ENCODE measurements at regions not wholly inside any gene's neighbourhood (a gene's known extent, or its start where the extent isn't known, plus 50 kb on each side); places are given as distances from the start of the nearest gene placed in this dataset.

DNA sequence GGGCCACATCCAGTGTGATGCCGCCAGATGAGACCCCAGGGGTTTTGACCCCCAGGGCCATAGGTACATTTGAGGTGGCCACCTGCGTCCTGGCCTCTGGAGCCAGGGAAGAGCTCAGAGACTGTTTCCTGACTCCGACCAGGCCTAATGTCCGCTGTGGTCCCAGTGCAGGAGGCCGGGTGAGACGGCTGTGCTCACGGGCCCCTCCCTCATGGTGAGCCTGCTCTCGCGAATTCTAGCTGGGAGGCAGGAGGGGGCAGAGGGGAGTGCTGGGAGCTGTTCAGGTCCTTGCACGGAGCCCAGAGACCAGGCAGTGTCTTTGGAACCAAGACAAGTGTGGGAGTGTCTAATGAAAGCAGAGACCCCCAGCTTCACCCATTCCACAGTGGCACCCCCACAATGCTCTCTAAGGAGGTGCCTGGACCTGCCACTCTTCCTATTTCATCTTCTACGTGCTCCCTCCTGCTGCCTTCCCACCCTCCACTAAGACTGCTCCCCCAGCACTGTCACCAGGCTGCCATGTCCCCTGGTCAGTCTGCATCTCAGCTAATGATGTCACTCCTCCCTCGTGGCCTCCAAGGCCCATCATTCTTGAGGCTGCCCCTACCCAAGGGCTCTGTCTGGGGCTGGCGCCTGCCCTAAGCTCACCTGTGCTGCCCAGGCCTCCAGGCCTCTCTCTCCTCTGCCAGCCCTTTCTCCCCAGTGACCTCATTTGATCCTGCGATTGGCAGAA, 256.3 kb upstream of the C1orf174 start:
- POLR2A ChIA-PET, result no interaction called here
- CTCF ChIA-PET, result no interaction called here

DNA sequence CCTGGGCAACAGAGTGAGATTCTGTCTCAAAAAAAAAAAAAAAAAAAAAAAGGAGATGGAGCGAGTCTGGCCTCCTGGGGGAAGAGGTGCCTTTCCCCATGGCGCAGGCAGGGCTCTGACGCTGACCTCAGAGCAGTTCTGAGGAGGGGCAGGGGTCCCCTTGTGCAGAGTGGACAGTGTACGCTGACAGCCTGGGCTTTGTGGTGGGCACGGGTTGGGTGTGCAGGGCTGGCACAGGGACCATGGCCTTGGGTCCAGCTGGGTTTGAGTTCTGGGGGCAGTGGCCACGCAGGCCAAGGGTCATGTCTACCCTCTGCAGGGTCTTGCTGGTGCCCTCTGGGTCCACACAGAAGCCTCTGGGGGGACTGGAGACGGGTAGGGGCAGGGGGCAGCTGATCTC, 260.1 kb upstream of the C1orf174 start:
- CTCF ChIA-PET, result no interaction called here
- POLR2A ChIA-PET, result no interaction called here

DNA sequence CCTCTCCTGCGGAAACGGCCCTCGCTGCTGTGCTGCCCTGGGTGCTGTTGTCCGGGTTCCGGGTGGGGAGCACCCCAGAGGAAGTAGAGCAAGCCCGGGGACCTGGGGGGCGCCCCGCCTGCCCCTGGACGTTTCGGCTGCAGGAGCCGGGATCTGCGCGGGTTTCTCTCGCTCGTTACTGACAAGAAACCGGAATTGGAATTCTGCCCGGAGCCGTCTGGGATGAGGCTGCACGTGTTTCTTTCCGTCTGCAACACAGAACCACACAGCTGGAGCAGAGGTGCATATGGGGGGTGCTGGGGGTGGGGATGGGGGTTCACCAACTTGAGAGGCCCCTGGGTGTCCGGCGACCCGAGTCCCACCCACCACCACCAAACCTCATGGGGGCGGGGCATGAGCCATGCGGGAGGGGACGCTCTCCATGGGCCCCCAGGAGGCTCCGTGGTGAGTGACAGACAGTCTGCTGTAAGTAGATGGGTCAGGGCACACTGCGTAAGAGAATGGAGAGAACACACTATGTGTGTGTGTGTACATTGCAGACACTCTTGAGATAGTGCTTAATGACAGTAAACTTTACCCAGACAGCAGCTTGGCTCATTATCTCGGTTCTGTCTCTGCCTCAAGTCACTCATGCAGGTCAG, 261.4 kb upstream of the C1orf174 start:
- CTCF ChIA-PET, result no interaction called here
- POLR2A ChIA-PET, result no interaction called here

DNA sequence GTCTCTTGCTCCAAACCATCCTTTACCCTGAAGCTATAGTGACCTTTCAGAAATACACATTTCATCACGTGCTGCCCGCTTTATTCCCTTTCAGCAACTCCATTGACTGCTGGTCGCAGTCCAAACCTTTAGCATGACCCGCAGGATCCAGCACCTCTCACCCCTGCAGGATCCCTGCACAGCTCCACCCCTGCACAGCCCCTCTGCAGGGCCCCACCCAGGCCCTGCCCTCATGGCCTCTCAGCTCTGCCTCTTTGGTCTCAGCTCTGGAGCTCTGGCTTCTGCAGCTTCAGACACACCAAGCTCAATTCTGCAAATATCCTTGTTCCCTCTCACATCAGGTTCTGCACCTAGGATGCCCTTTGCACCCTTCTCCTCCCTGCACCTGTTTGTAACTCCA, 264.9 kb upstream of the C1orf174 start:
- ChIA-PET POLR2A (no interaction called here), CTCF (no interaction called here)

DNA sequence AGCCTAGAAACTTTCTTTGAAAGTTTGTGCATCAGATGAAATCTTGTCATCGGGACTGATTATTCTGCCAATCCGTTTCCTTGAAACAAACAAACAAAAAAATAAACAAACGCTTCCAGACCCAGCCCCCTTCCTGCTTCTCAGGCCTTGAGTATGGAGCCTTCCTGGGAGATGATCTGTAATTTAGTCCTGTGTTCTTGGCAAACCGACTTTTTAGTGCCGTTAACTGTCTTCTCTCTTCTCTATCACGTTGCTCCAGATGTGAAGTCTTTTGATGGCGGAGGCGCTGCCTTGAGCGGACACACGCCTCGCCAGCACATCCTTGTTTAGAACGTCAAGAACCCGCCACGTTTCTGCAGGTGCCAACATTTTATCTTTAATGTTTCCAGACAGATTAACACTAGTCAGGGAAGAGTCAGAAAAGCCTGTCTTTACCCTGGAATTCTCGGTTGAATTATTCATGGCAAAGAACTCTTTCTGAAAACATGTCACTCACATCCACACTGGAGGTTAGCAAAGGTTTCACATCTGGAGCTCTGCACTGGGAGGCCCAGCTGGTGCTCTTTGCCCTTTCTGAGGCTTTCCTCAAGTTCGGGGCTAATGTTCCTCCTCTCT, 265.7 kb upstream of the C1orf174 start:
- CTCF ChIA-PET, result no interaction called here
- POLR2A ChIA-PET, result no interaction called here

DNA sequence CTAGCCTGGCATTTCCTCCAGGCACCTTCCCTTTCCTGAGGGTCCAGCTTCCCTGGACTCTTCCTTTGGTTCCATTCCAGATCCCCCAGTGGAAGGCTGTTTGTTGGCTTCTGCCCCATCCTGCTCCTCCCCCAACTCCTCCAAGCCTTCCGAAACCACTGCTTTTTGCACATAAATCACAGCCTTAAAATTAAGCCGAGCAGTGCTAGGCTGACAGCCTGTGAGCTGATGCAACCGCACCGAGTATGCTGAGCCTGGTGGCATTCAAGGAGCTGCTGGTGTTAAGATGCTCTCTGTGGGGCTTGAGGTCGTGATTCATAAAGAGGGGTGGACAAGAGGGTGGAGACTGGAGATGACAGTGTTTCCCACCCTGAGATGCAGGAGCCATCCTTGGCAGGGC, 266.6 kb upstream of the C1orf174 start:
- ChIA-PET POLR2A (no interaction called here), CTCF (no interaction called here)

DNA sequence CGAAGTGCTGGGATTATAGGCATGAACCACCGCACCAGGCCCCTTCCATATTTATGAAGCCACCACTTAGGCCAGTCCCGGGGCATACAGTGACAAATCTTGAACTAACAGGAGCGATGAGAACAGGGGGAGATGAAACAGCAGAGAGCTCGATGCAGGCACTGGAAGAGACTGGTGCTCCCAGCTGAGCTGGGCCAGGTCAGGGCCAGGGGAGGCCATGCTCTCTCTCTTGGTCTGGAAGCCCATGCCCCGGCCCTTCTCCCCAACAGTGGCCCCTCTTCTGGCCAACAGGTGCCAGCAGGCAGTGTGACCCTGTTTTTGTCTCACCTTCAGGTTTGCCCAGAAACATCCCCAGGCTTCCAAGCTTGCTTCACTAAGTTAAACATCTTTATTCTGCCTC, 269.9 kb upstream of the C1orf174 start:
- ChIA-PET CTCF (no interaction called here), POLR2A (no interaction called here)

DNA sequence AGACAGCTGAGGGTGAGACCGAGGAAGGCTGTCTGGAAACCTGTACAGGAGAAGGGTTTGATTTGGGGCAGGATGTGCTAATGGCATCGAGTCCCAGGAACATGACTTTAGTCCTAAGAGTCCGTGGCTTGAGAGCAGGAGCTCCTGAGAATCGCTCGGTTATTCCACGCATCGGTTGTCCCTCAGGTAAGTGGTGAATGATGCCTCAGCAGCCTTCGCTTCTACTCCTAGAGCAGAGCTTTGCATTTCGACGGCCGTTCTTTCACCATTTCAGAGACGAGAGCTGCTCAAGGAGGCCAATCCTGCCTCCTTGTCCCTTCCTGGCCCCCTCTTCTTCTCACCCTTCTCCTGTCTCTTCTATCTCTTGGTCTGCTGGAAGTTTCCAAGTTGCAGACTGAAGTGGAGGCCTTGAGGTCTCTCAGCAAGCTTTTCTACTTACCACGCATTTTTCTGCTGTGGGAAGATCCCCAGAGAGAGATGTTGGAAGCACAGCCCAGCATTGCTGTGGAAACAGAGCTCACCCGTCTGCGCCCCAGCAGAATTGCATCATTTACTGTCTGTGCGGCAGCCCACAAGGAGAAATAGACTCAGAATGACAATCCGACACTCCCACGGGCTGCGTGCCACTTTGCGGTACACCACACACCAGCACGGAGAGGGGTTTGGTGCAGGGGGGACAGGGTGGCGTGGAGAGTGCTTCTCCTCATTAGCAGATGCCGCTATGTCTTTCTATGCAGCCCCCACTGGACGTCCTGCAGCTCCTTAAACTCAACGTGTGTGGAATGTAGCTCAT, 270.7 kb upstream of the C1orf174 start:
- ChIA-PET POLR2A (no interaction called here), CTCF (no interaction called here)

DNA sequence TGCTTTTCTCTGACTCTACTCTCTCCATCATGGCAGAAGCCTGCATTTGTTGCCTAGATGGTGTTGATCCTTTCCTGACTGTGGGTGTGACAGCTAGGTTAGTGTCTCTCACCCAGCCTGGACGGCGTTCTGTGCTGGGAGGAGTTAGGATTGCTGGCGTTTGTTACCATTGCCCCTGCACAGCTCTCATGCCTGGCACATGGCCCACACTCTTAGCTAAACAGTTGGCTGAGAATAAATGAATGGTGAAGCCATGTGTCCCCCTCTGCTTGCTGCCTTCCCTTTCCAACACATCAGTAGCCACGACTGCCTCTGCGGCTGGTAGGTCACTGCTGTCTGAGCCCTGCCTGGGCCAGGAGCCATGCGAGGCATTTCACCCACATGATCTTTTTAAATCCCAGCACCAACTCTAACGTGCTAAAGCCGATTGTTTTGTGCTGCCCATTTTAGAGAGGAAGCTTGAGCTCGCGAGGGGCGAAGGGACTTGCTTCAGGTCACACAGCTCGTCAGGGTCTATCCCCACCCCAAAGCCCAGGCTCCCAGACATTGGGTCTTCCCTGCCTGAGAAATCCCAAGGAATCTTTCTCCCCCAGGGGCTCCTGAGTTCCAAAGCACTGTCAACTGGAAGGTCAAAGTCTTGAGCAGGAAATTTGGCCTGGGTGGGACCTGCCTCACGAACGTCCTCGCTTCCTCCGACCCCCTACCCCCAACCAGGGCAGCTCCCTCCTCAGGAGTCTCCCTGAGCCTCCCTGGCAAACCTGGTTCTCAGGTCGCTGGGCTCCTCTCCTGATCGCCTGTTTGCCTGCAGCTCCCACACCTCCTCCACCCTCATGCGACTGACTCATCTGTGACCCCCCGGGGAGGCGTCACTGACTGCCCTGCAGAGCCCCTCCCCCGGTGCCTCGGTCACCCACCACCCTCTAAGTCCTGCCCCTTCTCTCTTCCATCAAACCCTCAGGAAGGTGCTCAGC, 271.7 kb upstream of the C1orf174 start:
- POLR2A ChIA-PET, result no interaction called here

DNA sequence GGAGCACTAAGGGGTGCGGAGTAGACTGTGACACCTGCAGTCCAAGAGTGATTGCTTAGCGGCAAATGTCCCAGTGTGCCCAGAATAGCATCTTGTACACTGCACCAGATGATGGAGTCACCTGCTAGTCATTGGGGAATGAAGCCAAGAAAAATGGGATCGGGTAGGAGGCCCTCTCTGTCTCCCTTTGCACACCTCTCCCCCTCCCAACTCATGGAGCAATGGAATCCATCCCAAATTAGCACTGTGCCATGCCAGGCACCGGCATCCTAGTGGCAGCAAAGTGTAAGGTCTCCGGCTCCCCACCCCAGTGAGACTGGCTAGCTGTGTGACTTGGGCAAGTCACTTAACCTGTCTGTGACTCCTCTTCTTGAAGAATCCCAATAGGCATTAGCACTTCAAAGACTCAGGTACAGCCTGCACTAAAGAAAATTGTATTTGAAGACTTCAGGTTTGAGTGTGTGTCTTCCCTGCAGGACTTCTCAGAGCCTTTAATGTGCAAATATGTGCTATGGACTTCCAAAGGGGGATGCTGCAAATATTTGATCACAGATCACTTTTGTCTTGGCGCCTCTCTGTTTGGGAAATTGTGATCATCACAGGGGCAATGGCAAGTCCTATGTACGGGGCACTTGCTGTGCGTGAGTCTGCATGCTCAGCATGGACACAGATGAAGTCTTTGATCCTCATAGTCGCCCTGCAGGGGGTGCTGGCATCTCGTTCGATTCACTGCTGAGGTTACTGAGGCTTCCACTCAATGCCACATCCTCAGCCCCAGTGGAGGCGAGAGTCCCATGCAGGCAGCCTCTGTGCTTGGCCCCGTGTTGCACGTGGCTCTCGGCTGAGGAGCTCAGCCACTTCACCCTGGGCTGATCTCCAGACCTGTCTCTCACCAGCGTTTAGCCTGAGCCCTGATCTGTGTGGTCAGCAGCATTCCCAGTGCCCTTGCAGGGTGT, 272.9 kb upstream of the C1orf174 start:
- ChIA-PET CTCF (no interaction called here), POLR2A (no interaction called here)

More for the DNA sequence above, 271.7 kb upstream of the C1orf174 start:
- CTCF ChIA-PET, result no interaction called here

DNA sequence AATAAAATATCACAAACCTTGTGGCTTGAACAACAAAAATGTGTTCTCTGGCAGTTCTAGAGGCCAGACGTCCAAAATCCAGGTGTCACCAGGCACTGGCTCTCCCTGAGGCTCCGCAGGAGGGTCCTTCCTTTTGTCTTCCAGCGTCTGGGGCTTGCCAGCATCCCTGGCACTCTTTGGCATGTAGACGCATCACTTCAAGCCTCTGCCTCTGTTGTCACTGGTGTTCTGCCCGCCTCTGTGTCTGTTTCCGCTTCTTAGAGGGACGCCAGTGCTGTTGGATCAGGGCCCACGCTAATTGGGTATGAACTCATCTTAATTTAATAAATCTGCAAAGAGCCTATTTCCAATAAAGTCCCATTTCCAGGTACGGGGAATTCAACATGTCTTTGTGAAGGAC, 273.7 kb upstream of the C1orf174 start:
- ChIA-PET POLR2A (no interaction called here), CTCF (no interaction called here)

DNA sequence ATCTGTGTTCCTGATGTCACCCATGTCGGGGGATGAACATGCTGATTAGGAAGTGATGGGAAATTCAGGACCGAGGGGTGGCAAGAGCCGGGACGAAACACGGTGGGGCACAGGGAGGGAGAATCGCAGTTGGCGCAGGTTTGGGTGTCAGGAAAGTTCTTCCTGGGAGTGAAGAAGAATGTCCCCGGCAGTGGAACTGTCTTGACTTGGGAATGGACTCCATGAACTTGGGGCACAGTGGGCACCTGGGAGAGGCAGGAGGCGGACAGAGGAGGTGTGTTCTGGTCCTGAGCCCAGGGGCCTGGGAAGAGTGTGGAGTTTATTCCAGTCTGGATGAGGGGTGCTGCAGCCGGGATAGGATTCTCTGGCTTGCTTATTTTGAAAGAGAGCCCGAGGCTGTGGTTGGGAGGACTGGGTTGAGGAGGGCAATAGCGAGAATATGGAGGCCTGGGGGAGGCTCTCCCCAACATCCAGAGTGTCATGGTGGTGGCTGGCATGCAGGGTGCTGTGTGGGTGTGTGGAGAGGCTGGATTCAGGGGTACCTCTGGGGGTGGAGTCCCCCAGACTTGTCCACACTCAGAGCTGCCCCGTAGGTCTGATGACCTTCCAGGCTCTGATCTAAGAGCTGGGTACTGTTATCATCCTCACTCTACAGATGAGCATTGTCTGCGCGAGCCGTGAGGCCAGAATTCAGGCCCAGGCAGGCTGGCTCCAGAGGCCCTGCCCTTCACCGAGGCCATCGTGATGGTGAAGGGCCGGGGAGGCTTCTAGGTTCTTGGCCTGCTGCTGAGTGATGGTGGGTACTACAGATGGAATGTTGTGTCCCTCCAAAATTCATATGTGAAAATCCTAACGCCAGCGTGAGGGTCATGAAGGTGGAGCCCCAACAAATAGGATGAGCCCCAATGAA, 274.5 kb upstream of the C1orf174 start:
- CTCF ChIA-PET, result no interaction called here
- POLR2A ChIA-PET, result no interaction called here

DNA sequence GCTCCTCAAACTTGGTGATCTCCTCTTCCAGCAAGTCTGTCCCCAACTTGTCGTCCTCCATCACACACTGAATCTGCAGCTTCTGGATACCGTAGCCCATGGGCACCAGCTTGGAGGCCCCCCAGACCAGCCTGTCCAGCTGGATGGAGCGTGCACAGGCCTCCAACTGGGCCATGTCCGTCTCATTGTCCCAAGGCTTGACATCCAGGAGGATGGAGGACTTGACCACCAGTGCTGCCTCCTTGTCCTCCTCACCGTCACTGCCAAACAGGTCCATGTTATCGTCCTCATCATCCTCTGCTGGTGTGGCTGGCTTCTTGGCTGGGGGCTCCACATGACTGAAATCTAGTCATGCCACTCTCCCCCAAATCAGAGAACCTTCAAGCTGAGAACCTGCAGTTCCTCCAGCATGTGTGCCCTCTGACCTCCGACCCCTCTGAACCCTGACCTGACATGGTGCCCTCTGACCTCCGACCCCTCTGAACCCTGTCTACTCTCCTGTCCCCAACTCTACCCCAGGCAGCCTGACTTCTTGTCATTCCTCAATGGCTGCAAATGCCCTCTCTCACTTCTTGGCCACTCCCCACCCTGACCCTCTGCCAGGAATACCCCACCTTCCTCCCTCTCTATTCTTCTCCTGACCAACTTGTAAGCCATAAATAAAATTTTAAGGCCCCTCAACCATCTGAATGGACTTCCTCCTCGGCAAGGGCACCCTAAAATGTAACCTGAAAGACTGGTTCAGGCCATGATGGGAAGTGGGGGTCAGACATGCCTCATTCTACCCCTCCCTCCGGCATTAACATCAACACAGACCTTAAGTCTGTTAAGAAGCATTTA, 275.7 kb upstream of the C1orf174 start:
- POLR2A ChIA-PET, result no interaction called here
- CTCF ChIA-PET, result no interaction called here

DNA sequence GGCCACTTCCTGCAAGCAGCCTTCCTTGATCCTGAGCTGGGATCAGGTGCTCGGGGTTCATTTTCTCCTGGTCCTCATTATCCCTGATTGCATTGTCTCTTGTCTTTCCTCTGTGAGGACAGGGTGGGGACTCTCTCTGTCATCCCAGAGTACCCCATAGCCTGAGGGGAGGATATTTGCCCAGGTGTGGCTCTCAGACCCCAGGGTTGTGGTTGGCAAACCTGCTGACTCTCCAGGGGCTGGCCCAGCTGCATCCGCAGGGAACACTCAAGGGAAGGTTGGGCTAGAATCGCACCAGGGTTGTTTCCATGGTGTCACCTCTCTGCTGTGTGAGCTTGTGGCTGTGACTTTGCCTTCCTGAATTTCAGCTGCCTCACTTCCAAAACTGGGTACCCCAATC, 276.8 kb upstream of the C1orf174 start:
- ChIA-PET CTCF (no interaction called here), POLR2A (no interaction called here)

DNA sequence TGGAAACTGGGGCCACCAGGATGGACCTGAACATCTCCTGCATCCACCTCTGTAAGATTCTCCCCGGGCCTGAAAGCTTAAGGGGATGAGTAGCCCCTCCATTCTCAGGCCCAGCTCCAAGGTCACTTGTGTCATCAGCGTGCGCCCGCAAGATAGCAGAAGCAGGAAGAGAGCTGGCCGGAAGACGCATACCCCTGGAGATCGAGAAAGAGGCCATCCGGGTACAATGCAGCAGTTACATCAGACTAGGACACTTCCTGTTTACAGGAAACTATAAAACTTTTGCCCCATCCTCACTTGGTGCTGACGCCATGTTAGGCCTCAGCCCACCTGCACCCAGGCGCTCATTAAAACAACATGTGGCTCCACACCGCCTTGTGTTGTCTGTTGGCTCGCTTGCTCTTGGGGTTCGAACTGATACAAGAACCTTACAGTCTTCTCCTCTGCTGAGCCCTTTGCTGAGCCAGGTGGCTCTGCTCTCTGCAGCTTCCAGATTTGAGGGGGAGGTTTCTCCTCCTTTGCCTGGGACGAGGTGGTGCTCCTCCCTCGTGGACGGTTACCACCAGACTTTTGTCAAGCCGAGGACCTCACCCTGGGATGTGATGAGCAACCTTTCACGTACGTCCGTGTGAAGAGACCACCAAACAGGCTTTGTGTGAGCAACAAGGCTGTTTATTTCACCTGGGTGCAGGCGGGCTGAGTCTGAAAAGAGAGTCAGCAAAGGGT, 277.5 kb upstream of the C1orf174 start:
- CTCF ChIA-PET, result no interaction called here
- POLR2A ChIA-PET, result no interaction called here

DNA sequence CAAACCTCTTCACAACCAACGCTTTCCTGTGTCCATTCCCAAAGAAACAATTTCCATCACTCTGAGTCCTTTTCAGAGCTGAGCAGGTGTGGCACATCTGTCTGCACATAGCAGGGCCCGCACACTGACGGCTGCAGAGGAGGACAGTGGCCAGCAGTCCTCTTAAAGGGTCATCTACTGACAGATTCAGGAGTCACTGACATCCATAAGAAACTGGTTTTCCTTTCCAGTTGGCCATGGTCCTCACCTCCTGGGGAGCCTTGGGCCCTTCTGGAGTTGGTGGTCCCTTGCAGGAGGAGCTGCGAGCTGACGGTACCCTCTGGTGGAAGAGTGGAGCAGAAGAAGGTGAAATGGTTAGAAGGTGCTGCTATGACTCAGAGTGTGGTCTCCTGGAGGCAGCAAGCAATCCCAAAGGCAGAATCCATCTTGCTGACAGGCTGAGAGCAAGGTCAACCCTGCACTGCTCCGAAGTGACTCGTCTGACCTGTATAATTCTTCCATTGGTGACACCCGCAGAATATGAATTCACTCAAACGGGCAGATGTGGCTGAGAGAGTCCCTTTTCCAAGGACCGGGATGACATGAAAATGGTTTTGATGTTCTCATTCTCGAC, 278.5 kb upstream of the C1orf174 start:
- CTCF ChIA-PET, result no interaction called here
- POLR2A ChIA-PET, result no interaction called here
